DMS153 (cell line): ENCODE measurements at regions not wholly inside any gene's neighbourhood (a gene's known extent, or its start where the extent isn't known, plus 50 kb on each side); places are given as distances from the start of the nearest gene placed in this dataset.

Experiments
- DNase-seq: peaks from one replicate; lab custom pipeline; 2025; lab: John Stamatoyannopoulos, UW

DNA sequence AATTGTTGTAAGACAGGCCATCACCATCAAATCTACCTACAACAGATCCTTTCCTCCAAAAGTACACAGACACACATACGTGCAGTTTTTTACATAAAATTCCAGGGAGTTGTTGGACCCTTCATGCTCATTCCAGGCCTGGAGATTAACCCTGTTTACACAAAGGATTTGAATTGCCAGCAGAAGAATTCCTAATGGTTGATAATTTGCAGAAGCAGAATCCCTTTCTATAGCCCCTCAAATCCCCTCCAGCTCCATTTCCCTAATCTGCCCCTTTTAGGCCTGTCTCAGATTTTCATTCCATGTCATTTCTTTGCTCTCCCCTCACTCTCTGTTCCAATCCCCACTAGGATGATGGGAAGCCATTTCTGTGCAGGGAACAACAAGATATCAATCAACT is 102.9 kb upstream of the TOX3 start:
- DNase-seq: no peak

GRCh38 chr16:52647588-52647987 is 100.6 kb upstream of the TOX3 start:
- DNase-seq: no peak

GRCh38 chr16:52643006-52643405 is 96.1 kb upstream of the TOX3 start:
- no peak for DNase-seq

DNA sequence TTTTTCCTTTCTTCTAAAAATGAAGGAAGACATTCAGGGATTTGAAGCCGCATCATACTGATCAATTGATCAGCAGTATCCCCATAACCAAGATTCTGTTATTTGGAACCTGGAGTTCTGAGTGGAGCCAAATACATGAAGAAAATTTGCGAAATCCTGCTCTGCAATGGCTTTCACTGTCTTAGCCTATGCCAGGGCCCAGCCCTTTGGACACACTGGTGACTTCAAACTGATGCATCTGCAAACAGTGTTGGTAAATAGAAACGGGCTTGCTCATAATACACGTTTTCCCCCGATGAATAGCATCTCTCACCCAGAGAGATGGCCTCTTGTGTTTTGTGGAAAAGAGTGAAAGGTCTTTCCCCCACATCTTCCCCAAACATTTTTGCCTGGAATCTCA is 87.6 kb upstream of the TOX3 start:
- no peak for DNase-seq

- DNase-seq: no peak
Observed at GRCh38 chr16:52634104-52634503, 87.2 kb upstream of the TOX3 start.

DNA sequence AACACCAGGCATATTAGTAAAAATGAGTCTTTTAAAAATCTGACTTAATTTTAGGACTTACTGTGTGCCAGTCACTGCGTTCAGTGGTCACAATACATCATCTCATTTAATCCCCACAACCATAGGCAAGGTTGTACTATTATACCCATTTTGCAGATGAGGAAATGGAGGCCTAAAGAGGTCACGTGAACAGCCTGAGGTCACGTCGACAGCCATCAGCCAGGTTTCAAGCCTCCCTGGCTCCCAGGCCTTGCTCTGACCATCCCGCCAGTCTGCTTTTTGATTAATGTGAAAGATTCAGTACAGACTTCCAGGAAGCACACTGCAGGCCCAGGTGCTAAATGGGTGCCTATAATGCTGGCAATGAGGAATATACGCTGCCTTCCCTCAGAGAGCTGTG is 86.3 kb upstream of the TOX3 start:
- DNase-seq: no peak

- DNase-seq: no peak
Observed at GRCh38 chr16:52631711-52632110, 84.8 kb upstream of the TOX3 start.

DNA sequence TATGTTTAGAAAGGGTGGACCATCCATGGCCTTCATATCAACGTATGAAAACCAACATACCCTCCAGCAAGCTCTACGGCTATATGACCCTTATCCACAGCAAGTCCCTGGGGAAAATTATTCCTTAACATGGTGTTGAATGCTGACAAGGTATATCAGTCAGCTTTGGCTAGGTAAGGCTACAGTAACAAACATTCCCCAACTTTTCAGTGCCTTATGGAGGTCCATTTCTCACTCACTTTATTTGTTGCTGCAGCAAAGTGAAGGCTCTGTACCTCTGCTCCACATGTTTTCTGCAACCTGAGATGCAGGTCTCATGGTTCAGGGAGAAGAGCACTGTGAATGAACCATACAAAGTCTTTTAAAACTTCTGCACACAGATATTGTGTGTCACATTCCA is 83.8 kb upstream of the TOX3 start:
- no peak for DNase-seq

DNA sequence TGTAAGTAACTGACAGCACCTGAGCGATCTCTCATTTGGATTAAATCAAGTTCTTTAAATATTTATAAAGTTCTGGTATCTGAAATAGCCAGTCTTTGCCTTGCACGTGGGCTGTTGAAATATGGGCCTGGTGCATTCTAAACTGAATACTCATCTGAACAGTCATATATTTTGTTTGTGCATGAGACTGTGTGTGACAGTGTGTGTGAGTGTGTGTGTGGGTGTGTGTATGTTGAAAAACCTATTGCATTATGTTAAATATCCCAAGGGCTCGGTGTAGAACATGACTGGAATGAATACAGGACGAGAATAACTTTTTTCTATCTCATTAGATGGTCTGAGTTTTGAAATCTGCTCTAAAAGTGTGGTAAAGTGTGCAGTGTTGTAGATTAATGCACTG is 82.4 kb upstream of the TOX3 start:
- DNase-seq: no peak

DNA sequence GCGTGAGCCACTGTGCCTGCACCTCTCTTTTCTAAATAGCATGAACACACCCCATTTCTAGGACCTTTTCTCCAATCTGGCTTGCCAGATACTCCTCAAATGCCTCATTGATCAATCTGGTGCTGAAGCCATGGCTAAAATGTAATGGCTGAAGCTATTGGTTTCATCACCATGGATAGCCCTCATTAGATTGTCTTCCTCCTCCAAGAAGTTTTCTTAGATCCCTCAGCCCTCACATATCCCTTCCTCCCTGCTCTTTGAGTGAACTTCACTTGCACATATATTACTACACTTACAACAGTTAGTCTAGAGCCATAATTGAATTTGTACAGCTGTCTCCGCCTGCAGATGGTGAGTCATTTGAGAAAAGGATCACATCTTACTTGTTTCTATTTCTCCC is 77.9 kb upstream of the TOX3 start:
- no peak for DNase-seq

DNA sequence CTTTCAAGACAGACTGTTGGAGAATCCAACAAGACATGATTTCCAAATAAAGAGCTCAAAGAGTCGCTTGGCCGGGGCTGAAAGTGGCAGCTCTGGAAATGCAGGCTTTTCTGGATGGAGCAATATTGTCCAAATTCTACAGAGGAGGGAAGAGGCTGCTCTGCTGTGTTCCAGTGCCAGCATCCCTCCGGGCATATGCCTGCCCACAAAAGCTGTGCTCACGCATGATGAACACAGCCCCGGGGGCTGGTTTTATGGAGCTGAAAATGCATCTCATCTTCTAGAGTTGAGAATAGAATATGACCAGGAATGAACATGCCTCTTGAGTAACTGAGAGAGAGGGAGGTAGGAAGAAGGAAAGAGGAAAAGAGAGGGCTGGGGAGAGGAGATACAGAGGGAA is 74.7 kb upstream of the TOX3 start:
- DNase-seq: no peak

DNA sequence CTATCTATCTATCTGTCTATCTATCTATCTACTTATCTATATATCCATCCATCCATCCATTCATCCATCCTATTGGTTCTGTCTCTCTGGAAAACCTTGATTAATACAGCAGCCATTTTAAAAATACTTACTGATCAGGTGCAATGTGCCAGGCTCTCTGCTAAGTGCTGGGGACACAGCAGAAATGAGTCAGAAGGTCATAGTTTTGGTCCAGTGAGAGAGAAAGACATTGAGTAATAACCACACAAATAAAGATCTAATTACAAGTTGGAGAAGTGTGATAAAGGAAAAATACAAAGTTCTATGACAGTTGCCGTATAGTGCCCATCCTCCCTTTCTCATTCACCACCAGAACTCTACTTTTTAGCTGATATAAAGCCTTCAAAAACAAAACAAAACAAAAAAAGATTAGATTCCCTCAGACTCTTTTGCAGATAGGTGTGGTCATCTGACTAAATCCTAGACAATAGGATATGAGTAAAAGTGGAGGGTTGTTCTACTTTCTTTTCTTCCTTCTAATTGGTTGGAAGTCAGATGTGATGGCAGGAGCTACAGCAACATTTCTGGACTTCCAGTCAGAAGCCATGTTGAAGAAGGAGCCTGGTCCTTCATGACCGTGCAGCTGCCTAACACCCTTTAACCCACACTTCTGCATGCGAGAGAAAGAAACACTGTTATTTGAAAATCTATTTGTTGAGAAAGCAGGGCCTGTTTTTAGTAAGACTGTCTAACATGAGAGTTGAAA is 72.0 kb upstream of the TOX3 start:
- no peak for DNase-seq

- DNase-seq: no peak
Observed at GRCh38 chr16:52617591-52617990, 70.6 kb upstream of the TOX3 start.

GRCh38 chr16:52613508-52613907 is 66.6 kb upstream of the TOX3 start:
- no peak for DNase-seq

- DNase-seq: peak; percentile 67
Observed at GRCh38 chr16:52611817-52612673, 65.1 kb upstream of the TOX3 start.

DNA sequence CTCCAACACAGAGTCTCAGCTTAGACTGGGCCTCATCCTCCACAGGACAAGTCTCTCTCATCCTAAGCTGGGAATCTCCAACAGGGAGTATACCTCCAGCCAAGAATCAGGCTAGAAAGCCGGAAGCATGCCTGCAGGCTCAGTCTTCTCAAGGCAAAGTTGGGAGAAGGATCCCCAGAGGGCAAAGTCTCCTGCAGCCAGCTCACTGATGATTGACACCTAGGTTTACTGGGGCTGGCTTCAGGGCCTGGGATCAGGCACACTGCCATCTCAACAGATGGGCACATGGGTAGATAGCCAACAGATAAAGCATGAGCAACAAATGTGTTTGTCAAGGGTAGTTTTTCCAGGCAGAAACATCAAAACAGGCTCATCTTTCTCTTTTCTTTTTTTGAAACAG is 56.1 kb upstream of the TOX3 start:
- no peak for DNase-seq

DNA sequence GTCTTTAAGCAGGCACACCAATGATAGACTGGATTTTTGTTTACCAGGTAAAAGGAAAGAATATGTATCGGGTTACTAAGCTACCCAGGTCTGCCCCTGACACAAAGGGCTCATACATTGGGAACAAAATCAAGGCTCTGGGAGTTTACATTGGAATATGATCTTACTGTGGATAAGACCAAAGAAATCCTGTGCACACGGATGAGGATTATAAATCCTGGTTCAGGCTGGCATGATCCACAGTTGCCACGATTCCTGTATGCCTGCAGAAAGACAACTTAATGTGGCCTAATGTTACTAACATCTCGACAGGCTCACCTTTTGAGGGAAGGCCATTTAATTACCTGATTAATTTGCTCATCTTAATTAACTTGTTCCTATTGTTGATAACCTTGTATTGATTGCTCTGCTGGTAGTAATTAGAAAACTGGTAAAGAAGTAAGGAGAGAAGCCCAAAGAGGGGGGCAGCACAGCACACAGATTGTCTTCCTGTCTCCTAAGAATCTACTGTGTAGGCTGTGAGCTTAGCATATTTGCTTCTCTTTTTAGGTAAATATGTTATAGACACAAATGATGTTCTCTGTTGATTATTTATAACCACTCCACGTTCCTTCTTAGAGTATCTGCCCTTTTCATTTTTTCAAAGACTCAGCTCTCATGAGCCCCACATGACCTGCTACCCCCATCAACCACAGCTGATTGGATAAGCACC is 51.0 kb upstream of the TOX3 start:
- DNase-seq: peak; percentile 93

DNA sequence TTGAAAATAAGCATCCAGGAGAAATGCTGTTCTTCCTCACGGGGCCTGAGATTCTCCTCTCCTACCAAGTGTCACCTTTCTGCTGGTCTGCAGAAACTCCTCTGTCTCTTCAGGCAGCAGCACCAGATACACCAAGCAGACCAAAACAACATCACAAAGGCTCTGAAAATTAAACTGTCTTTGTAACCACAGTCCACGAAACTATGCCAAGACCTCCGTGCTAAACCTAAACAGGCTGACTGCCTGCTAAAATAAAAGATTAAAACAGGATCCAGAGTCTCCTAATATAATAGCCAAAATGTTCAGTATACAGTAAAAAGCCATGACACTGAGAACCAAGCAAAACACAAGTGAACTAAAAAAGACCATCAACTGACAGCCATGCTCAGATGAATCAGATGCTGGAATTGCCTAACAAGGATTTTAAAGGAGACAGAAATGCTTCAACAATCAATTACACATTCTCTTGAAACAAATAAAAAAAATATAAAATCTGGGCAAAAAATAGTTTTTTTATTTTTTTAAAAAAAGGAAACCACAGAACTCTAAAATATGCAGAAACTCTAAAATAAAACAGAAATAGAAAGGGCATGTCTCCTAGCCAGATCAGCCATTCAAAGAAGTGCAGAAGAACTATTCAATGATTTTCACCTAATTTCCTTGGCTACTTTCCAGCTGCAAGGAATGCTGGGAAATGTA is 50.3 kb upstream of the TOX3 start:
- no peak for DNase-seq
